ENCODE measurements at regions not wholly inside any gene's neighbourhood (a gene's known extent, or its start where the extent isn't known, plus 50 kb on each side); places are given as distances from the start of the nearest gene placed in this dataset.

DNA sequence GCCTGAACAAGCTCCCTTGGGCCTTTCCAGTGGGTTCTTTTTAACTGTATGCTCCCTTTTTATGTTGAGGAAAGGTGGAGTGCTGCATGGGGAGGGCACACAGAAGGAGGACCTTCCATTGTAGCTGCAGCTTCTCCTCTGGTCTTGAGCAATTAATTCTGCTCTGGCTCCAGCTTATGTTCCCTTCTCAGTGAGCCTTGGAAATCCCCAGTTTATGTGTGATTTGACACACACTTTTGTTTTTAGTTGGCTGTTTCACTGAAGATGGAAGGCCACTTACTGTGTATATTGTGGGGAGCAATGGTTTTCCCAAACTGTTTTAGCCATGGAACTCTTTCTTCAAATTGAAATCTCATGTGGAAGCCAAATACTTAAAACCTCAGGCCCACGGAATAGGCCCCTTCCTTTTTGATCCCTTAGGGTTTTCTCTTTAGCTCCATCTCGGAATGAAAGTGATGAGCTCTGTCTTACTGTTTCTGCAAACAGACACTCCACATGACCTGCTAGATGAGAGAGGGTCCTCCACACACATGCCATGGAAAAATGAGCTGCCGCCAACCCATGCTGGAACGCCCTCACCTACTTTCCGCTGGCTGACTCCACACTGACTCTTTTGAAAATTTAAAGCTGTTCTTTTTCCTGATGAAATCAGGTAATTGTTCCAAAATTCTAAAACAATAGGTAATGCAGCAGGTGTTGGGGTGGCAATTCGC, 280.9 kb upstream of the SIX2 start:
- Histone ChIP-seq H3K9me3 (ENCODE audit: low read length) (no peaks in the 10 kb centered on the region), H3K36me3 (ENCODE audit: insufficient read depth, low read length) (no peaks in the 10 kb centered on the region), H3K9me2 (ENCODE audit: insufficient read depth, low read length) (no peaks in the 10 kb centered on the region), H3K27ac (ENCODE audit: low read length) (no peak overlapping the region), H4K20me1 (ENCODE audit: insufficient read depth) (no peaks in the 10 kb centered on the region), H3K4me3 (ENCODE audit: low read length) (no peak overlapping the region), H3F3A (ENCODE audit: insufficient read depth, low read length, poor library complexity, severe bottlenecking) (no peaks in the 10 kb centered on the region), H2AFZ (ENCODE audit: low read depth, low read length) (no peak overlapping the region), H3K4me2 (ENCODE audit: low read length) (no peak overlapping the region), H3K27me3 (ENCODE audit: insufficient read depth, low read depth, low read length) (no peaks in the 10 kb centered on the region), H3K9ac (ENCODE audit: low read length) (no peak overlapping the region), H3K79me2 (replicated peaks; ENCODE audit: insufficient read depth, low read length) (no peaks in the 10 kb centered on the region)
- TF ChIP-seq RAD21 (conservative IDR thresholded peaks at IDR 0.05) = no peak
- TF ChIP-seq MXI1 (conservative IDR thresholded peaks at IDR 0.05; ENCODE audit: poor library complexity, severe bottlenecking) = no peak
- TF ChIP-seq, protein P1, sequence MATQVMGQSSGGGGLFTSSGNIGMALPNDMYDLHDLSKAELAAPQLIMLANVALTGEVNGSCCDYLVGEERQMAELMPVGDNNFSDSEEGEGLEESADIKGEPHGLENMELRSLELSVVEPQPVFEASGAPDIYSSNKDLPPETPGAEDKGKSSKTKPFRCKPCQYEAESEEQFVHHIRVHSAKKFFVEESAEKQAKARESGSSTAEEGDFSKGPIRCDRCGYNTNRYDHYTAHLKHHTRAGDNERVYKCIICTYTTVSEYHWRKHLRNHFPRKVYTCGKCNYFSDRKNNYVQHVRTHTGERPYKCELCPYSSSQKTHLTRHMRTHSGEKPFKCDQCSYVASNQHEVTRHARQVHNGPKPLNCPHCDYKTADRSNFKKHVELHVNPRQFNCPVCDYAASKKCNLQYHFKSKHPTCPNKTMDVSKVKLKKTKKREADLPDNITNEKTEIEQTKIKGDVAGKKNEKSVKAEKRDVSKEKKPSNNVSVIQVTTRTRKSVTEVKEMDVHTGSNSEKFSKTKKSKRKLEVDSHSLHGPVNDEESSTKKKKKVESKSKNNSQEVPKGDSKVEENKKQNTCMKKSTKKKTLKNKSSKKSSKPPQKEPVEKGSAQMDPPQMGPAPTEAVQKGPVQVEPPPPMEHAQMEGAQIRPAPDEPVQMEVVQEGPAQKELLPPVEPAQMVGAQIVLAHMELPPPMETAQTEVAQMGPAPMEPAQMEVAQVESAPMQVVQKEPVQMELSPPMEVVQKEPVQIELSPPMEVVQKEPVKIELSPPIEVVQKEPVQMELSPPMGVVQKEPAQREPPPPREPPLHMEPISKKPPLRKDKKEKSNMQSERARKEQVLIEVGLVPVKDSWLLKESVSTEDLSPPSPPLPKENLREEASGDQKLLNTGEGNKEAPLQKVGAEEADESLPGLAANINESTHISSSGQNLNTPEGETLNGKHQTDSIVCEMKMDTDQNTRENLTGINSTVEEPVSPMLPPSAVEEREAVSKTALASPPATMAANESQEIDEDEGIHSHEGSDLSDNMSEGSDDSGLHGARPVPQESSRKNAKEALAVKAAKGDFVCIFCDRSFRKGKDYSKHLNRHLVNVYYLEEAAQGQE (IDR thresholded peaks at IDR 0.05; ENCODE audit: borderline replicate concordance) = no peak
- TF ChIP-seq POLR2AphosphoS5 (IDR thresholded peaks at IDR 0.05) = no peak
- TF ChIP-seq, protein P2, sequence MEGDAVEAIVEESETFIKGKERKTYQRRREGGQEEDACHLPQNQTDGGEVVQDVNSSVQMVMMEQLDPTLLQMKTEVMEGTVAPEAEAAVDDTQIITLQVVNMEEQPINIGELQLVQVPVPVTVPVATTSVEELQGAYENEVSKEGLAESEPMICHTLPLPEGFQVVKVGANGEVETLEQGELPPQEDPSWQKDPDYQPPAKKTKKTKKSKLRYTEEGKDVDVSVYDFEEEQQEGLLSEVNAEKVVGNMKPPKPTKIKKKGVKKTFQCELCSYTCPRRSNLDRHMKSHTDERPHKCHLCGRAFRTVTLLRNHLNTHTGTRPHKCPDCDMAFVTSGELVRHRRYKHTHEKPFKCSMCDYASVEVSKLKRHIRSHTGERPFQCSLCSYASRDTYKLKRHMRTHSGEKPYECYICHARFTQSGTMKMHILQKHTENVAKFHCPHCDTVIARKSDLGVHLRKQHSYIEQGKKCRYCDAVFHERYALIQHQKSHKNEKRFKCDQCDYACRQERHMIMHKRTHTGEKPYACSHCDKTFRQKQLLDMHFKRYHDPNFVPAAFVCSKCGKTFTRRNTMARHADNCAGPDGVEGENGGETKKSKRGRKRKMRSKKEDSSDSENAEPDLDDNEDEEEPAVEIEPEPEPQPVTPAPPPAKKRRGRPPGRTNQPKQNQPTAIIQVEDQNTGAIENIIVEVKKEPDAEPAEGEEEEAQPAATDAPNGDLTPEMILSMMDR (IDR thresholded peaks at IDR 0.05; ENCODE audit: poor library complexity, severe bottlenecking) = no peak
- TF ChIP-seq SMC3 (conservative IDR thresholded peaks at IDR 0.05; ENCODE audit: poor library complexity) = no peak
- no peak for TF ChIP-seq TAF1 (IDR thresholded peaks at IDR 0.05; ENCODE audit: low read depth)
- no peak for TF ChIP-seq EP300 (conservative IDR thresholded peaks at IDR 0.05; ENCODE audit: poor library complexity, severe bottlenecking)
- TF ChIP-seq EZH2 (IDR thresholded peaks at IDR 0.05; ENCODE audit: borderline replicate concordance, insufficient read depth, low read length, poor library complexity, severe bottlenecking) = no peak

GRCh38 chr2:45288532-45289417, 279.5 kb upstream of the SIX2 start:
- Histone ChIP-seq H3K4me3 (ENCODE audit: low read length) (no peak overlapping the region), H3K9me3 (ENCODE audit: low read length) (no peaks in the 10 kb centered on the region), H2AFZ (ENCODE audit: low read depth, low read length) (no peak overlapping the region), H3K4me2 (ENCODE audit: low read length) (no peak overlapping the region), H3K27ac (ENCODE audit: low read length) (no peak overlapping the region), H3K36me3 (ENCODE audit: insufficient read depth, low read length) (no peaks in the 10 kb centered on the region), H3K27me3 (ENCODE audit: insufficient read depth, low read depth, low read length) (no peaks in the 10 kb centered on the region), H3K79me2 (replicated peaks; ENCODE audit: insufficient read depth, low read length) (no peaks in the 10 kb centered on the region), H4K20me1 (ENCODE audit: insufficient read depth) (no peaks in the 10 kb centered on the region), H3K9ac (ENCODE audit: low read length) (no peak overlapping the region), H3K9me2 (ENCODE audit: insufficient read depth, low read length) (no peaks in the 10 kb centered on the region), H3F3A (ENCODE audit: insufficient read depth, low read length, poor library complexity, severe bottlenecking) (no peaks in the 10 kb centered on the region)
- TF ChIP-seq RAD21 (conservative IDR thresholded peaks at IDR 0.05) = no peak
- TF ChIP-seq TAF1 (IDR thresholded peaks at IDR 0.05; ENCODE audit: low read depth) = no peak
- TF ChIP-seq POLR2AphosphoS5 (IDR thresholded peaks at IDR 0.05) = no peak
- TF ChIP-seq EP300 (conservative IDR thresholded peaks at IDR 0.05; ENCODE audit: poor library complexity, severe bottlenecking) = no peak
- TF ChIP-seq MXI1 (conservative IDR thresholded peaks at IDR 0.05; ENCODE audit: poor library complexity, severe bottlenecking) = no peak
- TF ChIP-seq, protein P1 (IDR thresholded peaks at IDR 0.05; ENCODE audit: borderline replicate concordance) = no peak
- TF ChIP-seq SMC3 (conservative IDR thresholded peaks at IDR 0.05; ENCODE audit: poor library complexity) = no peak
- TF ChIP-seq, protein P2 (IDR thresholded peaks at IDR 0.05; ENCODE audit: poor library complexity, severe bottlenecking) = no peak
- TF ChIP-seq EZH2 (IDR thresholded peaks at IDR 0.05; ENCODE audit: borderline replicate concordance, insufficient read depth, low read length, poor library complexity, severe bottlenecking) = no peak
